Bronchial epithelial cell (primary cell): ENCODE measurements at regions not wholly inside any gene's neighbourhood (a gene's known extent, or its start where the extent isn't known, plus 50 kb on each side); places are given as distances from the start of the nearest gene placed in this dataset.

Experiments used
- DNase-seq: peaks from one replicate; pipeline ENCODE4 v3.0.0-alpha.2; 2010; ENCODE audit warnings: low read depth
- FAIRE-seq: peaks from 2 replicates; lab custom pipeline; 2011; peaks lifted over from hg19 to GRCh38; lab: Jason Lieb, UNC
- H3K27me3 ChIP-seq: 2 replicates; pipeline ENCODE4 v1.5.1; 2011; ENCODE audit warnings: low read length; ENCODE audit not compliant: control insufficient read depth, insufficient read depth
- H3K36me3 ChIP-seq: 2 replicates; pipeline ENCODE4 v1.5.1; 2011; ENCODE audit warnings: low read length; ENCODE audit not compliant: control insufficient read depth, insufficient read depth
- H3K4me3 ChIP-seq: 2 replicates; pipeline ENCODE4 v1.5.1; 2011; ENCODE audit warnings: mild to moderate bottlenecking, low read depth, low read length, control low read depth
- TF ChIP-seq, protein P1 (sequence below): IDR thresholded peaks from 2 replicates; pipeline ENCODE4 v1.5.1; 2011; ENCODE audit warnings: mild to moderate bottlenecking, moderate library complexity, low read length, control low read depth, inconsistent platforms; ENCODE audit not compliant: insufficient read depth, severe bottlenecking

DNA sequence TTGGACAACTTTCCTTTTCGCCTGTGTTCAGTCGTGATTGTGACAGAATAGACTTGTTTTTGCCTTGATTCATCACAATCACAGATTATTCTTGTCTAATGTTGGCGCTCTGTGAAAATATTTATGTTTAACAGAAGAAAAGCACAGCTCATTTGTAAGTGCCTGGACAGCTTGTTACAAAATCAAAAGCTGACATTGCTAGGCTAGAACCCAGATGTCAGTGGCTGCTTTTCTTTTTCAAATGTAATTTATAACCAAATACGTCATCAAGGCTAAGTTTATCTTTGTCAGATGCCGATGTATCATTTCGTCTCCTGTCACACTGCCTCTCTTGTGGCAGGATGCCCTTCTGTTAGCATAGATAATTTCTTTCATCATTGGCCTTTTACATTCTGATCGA lies 1227.3 kb downstream of the PLA2G4A start:
- H3K36me3 ChIP-seq, result no peaks in the 10 kb centered on the region
- TF ChIP-seq, protein P1, sequence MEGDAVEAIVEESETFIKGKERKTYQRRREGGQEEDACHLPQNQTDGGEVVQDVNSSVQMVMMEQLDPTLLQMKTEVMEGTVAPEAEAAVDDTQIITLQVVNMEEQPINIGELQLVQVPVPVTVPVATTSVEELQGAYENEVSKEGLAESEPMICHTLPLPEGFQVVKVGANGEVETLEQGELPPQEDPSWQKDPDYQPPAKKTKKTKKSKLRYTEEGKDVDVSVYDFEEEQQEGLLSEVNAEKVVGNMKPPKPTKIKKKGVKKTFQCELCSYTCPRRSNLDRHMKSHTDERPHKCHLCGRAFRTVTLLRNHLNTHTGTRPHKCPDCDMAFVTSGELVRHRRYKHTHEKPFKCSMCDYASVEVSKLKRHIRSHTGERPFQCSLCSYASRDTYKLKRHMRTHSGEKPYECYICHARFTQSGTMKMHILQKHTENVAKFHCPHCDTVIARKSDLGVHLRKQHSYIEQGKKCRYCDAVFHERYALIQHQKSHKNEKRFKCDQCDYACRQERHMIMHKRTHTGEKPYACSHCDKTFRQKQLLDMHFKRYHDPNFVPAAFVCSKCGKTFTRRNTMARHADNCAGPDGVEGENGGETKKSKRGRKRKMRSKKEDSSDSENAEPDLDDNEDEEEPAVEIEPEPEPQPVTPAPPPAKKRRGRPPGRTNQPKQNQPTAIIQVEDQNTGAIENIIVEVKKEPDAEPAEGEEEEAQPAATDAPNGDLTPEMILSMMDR, result no peak
- DNase-seq (no peak), FAIRE-seq (no peak)
- H3K4me3 ChIP-seq, result no peak overlapping the region
- no peaks in the 10 kb centered on the region for H3K27me3 ChIP-seq

DNA sequence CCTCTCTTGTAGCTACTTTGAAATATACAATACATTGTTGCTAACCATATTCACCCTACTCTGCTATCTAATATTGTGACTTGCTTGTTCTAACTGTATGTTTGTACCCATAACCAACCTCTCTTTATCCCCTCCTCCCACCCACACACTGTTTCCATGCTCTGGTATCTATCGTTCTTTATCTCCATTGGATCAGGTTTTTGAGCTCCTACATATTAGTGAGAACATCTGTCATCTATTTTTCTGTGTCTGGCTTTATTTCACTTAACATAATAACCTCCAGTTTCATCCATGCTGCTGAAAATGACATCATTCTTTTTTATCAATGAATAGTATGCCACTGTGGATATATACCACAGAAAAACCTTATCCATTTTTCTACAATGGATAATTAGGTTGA lies 1230.1 kb downstream of the PLA2G4A start:
- DNase-seq (no peak), FAIRE-seq (no peak)
- no peak overlapping the region for H3K4me3 ChIP-seq
- TF ChIP-seq, protein P1, result no peak
- H3K36me3 ChIP-seq, result no peaks in the 10 kb centered on the region
- H3K27me3 ChIP-seq, result no peaks in the 10 kb centered on the region

DNA sequence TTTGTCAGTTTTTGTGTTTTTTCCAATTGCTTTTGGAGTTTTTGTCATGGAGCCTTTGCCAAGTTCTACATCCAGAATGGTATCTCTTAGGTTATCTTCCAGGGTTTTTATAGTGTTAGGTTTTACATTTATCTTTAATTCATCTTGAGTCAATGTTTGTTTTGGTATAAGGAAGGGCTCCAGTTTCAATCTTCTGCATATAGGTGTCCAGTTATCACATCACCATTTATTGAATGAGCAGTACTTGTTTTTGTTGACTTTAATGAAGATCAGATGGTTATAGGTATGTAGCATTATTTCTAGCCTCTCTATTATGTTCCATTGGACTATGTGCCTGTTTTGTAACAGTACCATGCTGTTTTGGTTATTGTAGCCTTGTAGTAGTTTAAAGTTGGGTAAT lies 1233.1 kb downstream of the PLA2G4A start:
- H3K36me3 ChIP-seq, result no peaks in the 10 kb centered on the region
- no peak overlapping the region for H3K4me3 ChIP-seq
- TF ChIP-seq, protein P1, result no peak
- FAIRE-seq (no peak), DNase-seq (no peak)
- no peaks in the 10 kb centered on the region for H3K27me3 ChIP-seq

DNA sequence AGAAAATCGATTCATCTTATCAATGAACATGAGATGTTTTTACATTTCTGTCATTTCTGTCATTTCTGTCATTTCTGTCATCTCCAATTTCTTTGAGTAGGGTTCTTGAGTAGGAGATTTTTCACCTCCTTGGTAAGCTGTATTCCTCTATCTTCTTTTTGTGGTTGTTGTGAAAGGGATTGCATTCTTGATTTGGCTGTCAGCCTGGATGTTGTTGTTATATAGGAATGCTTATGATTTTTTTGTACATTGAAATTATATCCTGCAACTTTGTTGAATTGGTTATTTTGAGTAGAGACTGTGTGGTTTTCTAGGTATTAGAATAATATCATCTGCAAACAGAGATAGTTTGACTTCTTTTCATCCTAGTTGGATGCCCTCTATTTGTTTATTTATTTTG lies 1233.7 kb downstream of the PLA2G4A start:
- FAIRE-seq, result no peak

DNA sequence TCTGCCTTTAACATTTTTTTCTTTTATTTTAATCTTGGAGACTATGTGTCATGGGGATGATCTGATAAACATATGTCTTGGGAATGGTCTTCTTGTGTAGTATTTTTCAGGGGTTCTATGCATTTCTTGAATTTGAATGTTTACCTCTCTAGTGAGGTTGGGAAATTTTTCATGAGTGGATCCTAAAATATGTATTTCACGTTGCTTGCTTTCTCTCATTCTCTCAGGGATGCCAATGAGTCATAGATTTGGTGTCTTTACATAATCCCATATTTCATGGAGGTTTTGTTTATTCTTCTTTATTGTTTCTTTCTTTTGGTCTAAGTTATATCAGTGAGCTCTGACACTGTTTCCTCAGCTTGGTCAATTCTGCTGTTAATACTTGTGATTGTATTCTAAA lies 1237.2 kb downstream of the PLA2G4A start:
- Histone ChIP-seq H3K36me3 (no peaks in the 10 kb centered on the region), H3K27me3 (no peaks in the 10 kb centered on the region), H3K4me3 (no peak overlapping the region)
- TF ChIP-seq, protein P1, result no peak
- FAIRE-seq (no peak), DNase-seq (peak; percentile 30)

More for the DNA sequence above, 1233.7 kb downstream of the PLA2G4A start:
- Histone ChIP-seq H3K4me3 (no peak overlapping the region), H3K27me3 (no peaks in the 10 kb centered on the region), H3K36me3 (no peaks in the 10 kb centered on the region)
- no peak for DNase-seq
- TF ChIP-seq, protein P1, result no peak

DNA sequence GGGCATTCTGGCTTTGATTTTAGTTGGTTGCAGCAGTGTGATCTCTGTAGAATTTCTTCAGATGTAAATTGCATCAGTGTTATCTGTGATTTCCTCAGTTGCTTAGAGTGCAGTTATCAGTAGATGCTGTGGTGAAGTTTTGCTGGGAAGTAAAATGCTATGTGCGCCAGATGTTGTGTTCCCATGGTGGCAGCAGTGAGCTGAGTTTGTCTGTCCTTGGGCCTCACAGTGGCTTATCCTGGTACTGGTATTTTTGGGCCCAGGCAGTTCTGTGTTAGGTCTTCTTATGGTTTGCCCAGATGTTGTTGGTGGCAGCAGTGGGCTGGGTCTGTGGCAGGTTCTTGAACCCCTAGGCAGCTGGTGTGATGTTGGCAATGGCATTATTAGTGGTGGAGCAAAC lies 1242.1 kb downstream of the PLA2G4A start:
- DNase-seq (no peak), FAIRE-seq (no peak)
- Histone ChIP-seq H3K4me3 (no peak overlapping the region), H3K36me3 (no peaks in the 10 kb centered on the region), H3K27me3 (no peaks in the 10 kb centered on the region)
- TF ChIP-seq, protein P1, result no peak
